ENCODE measurements at regions not wholly inside any gene's neighbourhood (a gene's known extent, or its start where the extent isn't known, plus 50 kb on each side); places are given as distances from the start of the nearest gene placed in this dataset.

- TF ChIP-seq, protein P1, sequence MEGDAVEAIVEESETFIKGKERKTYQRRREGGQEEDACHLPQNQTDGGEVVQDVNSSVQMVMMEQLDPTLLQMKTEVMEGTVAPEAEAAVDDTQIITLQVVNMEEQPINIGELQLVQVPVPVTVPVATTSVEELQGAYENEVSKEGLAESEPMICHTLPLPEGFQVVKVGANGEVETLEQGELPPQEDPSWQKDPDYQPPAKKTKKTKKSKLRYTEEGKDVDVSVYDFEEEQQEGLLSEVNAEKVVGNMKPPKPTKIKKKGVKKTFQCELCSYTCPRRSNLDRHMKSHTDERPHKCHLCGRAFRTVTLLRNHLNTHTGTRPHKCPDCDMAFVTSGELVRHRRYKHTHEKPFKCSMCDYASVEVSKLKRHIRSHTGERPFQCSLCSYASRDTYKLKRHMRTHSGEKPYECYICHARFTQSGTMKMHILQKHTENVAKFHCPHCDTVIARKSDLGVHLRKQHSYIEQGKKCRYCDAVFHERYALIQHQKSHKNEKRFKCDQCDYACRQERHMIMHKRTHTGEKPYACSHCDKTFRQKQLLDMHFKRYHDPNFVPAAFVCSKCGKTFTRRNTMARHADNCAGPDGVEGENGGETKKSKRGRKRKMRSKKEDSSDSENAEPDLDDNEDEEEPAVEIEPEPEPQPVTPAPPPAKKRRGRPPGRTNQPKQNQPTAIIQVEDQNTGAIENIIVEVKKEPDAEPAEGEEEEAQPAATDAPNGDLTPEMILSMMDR (IDR thresholded peaks at IDR 0.05; ENCODE audit: insufficient read depth, missing control alignments): peak; percentile 54
- FAIRE-seq (no peak), DNase-seq (ENCODE audit: insufficient read length, low spot score) (no peak)
Measured at GRCh38 chr1:208997726-208998312, 585.7 kb upstream of the CAMK1G start.

GRCh38 chr1:209008586-209008985 lies 574.9 kb upstream of the CAMK1G start:
- TF ChIP-seq, protein P1 (IDR thresholded peaks at IDR 0.05; ENCODE audit: insufficient read depth, missing control alignments): no peak
- DNase-seq (ENCODE audit: insufficient read length, low spot score) (no peak), FAIRE-seq (no peak)

DNA sequence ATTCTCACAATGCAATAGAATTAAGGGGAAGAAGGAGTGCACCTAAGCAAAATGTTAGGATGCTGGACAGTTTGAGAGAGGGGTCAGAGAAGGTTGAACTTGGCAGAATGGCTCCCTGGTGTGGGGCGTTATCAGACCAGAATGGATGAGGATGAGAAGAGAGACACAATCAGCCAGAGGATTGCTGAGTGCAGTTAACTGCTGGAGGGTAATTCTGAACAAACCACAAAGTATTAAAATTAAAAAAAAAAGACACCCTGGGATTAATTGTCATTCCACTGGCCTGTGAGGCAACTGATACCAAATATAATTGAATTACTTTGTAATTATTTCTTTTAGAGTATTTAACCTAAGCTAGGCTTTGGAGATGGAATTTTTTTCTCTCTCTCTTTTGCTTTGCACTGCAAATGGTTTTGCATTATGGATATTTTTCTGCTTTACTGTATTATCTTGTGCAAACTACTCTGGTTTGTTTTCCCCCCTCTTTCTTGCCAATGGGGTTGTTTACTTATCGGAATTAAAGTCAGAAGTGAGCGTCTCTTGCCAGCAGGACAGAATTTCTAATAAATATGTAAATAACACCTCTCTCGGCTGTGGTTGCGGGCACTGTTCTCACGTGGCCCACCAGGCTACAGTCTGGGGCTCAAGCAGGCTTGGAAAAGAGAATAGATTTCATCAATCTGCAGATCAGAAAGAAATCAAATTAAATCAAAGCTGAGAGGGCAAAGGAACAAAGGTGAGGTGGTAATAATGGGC lies 572.9 kb upstream of the CAMK1G start:
- DNase-seq (ENCODE audit: insufficient read length, low spot score) (no peak), FAIRE-seq (no peak)
- TF ChIP-seq, protein P1 (IDR thresholded peaks at IDR 0.05; ENCODE audit: insufficient read depth, missing control alignments): no peak

- no peak for DNase-seq (ENCODE audit: insufficient read length, low spot score)
- TF ChIP-seq, protein P1 (IDR thresholded peaks at IDR 0.05; ENCODE audit: insufficient read depth, missing control alignments): no peak
- FAIRE-seq: no peak
Measured at GRCh38 chr1:209012443-209013196, 570.9 kb upstream of the CAMK1G start.

- TF ChIP-seq, protein P1 (IDR thresholded peaks at IDR 0.05; ENCODE audit: insufficient read depth, missing control alignments): no peak
- DNase-seq (ENCODE audit: insufficient read length, low spot score): no peak
- no peak for FAIRE-seq
Measured at GRCh38 chr1:209015092-209015491, 568.4 kb upstream of the CAMK1G start.

DNA sequence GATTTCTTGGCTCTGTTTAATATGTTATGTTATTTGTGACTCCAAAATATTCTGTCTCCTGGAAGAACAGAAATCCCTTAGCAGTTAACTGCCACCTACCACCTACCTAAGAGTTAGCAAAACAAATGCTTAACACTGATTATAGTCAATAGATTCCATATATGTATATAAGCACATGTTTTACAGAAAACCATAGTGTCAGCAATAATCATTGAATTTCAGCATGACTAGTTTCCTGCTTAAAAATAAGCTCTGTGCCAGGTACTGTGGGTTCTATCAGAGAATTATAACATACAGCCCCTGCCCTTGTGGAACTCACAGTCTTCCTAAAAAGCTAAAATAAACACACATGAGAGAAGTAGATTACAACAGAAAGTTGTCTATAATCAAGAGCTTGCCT lies 561.9 kb upstream of the CAMK1G start:
- DNase-seq (ENCODE audit: insufficient read length, low spot score) (no peak), FAIRE-seq (no peak)
- TF ChIP-seq, protein P1 (IDR thresholded peaks at IDR 0.05; ENCODE audit: insufficient read depth, missing control alignments): no peak
